Neural progenitor cell (in vitro differentiated cells): ENCODE measurements at regions not wholly inside any gene's neighbourhood (a gene's known extent, or its start where the extent isn't known, plus 50 kb on each side); places are given as distances from the start of the nearest gene placed in this dataset.

Experiments
- DNase-seq: peaks from one replicate; pipeline ENCODE4 v3.0.0-alpha.2; 2016; ENCODE audit warnings: low spot score
- H2AFZ ChIP-seq: fragments of 200-600 bp; sonication (generic); replicated peaks from 2 replicates; pipeline ENCODE4 v1.6.1; 2016; ENCODE audit warnings: antibody characterized with exemption
- H3F3A ChIP-seq: fragments of 200-600 bp; sonication (generic); 2 replicates; pipeline ENCODE4 v1.6.1; 2016; ENCODE audit warnings: antibody characterized with exemption, low read depth
- H3K27ac ChIP-seq: fragments of 200-600 bp; sonication (generic); 2 replicates; pipeline ENCODE4 v1.5.1; 2016; ENCODE audit warnings: mild to moderate bottlenecking
- H3K27me3 ChIP-seq: fragments of 200-600 bp; sonication (generic); 2 replicates; pipeline ENCODE4 v1.6.1; 2016; ENCODE audit warnings: mild to moderate bottlenecking, moderate library complexity
- H3K36me3 ChIP-seq: fragments of 200-600 bp; sonication (generic); 2 replicates; pipeline ENCODE4 v1.5.1; 2016
- H3K4me1 ChIP-seq: fragments of 200-600 bp; sonication (generic); 2 replicates; pipeline ENCODE4 v1.6.1; 2016; ENCODE audit warnings: mixed run types
- H3K4me2 ChIP-seq: fragments of 200-600 bp; sonication (generic); 2 replicates; pipeline ENCODE4 v1.6.1; 2016
- H3K4me3 ChIP-seq: fragments of 200-600 bp; sonication (generic); 2 replicates; pipeline ENCODE4 v1.5.1; 2016
- H3K79me2 ChIP-seq: fragments of 200-600 bp; sonication (generic); 2 replicates; pipeline ENCODE4 v1.6.1; 2016; ENCODE audit warnings: low read depth
- H3K9ac ChIP-seq: fragments of 200-600 bp; sonication (generic); 2 replicates; pipeline ENCODE4 v1.6.1; 2016
- H3K9me3 ChIP-seq: fragments of 200-600 bp; sonication (generic); 2 replicates; pipeline ENCODE4 v1.5.1; 2016; ENCODE audit warnings: low read depth
- H4K20me1 ChIP-seq: fragments of 200-600 bp; sonication (generic); 2 replicates; pipeline ENCODE4 v1.6.1; 2016; ENCODE audit warnings: low read depth
- H3K27ac Mint-ChIP-seq: 3 replicates; pipeline ENCODE4 v1.8.0; 2021; ENCODE audit warnings: mixed read lengths
- H3K27me3 Mint-ChIP-seq: 2 replicates; pipeline ENCODE4 v1.8.0; 2022; ENCODE audit warnings: low read depth, mild to moderate bottlenecking, inconsistent platforms, moderate library complexity, mixed read lengths; ENCODE audit not compliant: insufficient read depth
- H3K36me3 Mint-ChIP-seq: 3 replicates; pipeline ENCODE4 v1.8.0; 2021; ENCODE audit warnings: mixed read lengths
- H3K4me1 Mint-ChIP-seq: 3 replicates; pipeline ENCODE4 v1.8.0; 2021; ENCODE audit warnings: mixed read lengths
- H3K4me3 Mint-ChIP-seq: 3 replicates; pipeline ENCODE4 v1.8.0; 2021; ENCODE audit warnings: mild to moderate bottlenecking, moderate library complexity, mixed read lengths
- H3K9me3 Mint-ChIP-seq: 3 replicates; pipeline ENCODE4 v1.8.0; 2020; ENCODE audit warnings: mixed read lengths
- CTCF ChIP-seq: fragments of 200-600 bp; sonication (generic); IDR thresholded peaks from 2 replicates; pipeline ENCODE4 v1.5.1; 2017; ENCODE audit warnings: antibody characterized with exemption, mild to moderate bottlenecking
- EZH2 ChIP-seq: fragments of 200-600 bp; sonication (generic); IDR thresholded peaks from 2 replicates; pipeline ENCODE4 v1.6.1; 2017; ENCODE audit warnings: antibody characterized with exemption, mild to moderate bottlenecking, moderate library complexity
- EZH2phosphoT487 ChIP-seq: fragments of 200-600 bp; sonication (generic); IDR thresholded peaks from 2 replicates; pipeline ENCODE4 v1.6.1; 2017; ENCODE audit warnings: antibody characterized with exemption

GRCh38 chrX:134144231-134144630 is 92.8 kb upstream of the CCDC160 start:
- H3K9me3 Mint-ChIP-seq, result no peaks in the 10 kb centered on the region
- Histone ChIP-seq H3K79me2 (no peaks in the 10 kb centered on the region), H3K27ac (no peak overlapping the region), H3K4me3 (no peak overlapping the region), H2AFZ (no peak overlapping the region), H3F3A (no peaks in the 10 kb centered on the region), H3K36me3 (no peaks in the 10 kb centered on the region), H3K27me3 (no peaks in the 10 kb centered on the region), H3K9ac (no peak overlapping the region), H3K4me1 (no peaks in the 10 kb centered on the region), H4K20me1 (no peaks in the 10 kb centered on the region), H3K4me2 (no peak overlapping the region), H3K9me3 (no peaks in the 10 kb centered on the region)
- no peaks in the 10 kb centered on the region for H3K36me3 Mint-ChIP-seq
- no peak overlapping the region for H3K4me3 Mint-ChIP-seq
- peaks cover 3% of the 10 kb centered on the region for H3K4me1 Mint-ChIP-seq
- peak; percentile 23 for DNase-seq
- H3K27ac Mint-ChIP-seq, result no peak overlapping the region
- peak; percentile 56 for TF ChIP-seq CTCF
- no peak for TF ChIP-seq EZH2phosphoT487
- peaks cover 11% of the 10 kb centered on the region for H3K27me3 Mint-ChIP-seq

GRCh38 chrX:134146493-134146892 is 90.5 kb upstream of the CCDC160 start:
- H3K4me2 ChIP-seq, result no peak overlapping the region
- no peak overlapping the region for H3K27ac ChIP-seq
- no peaks in the 10 kb centered on the region for H3K27me3 ChIP-seq
- H3F3A ChIP-seq, result no peaks in the 10 kb centered on the region
- TF ChIP-seq CTCF, result no peak
- TF ChIP-seq EZH2phosphoT487, result no peak
- TF ChIP-seq EZH2, result no peak
- peaks cover 6% of the 10 kb centered on the region for H3K4me1 ChIP-seq
- H3K9me3 ChIP-seq, result no peaks in the 10 kb centered on the region
- DNase-seq, result no peak
- Mint-ChIP-seq H3K27ac (no peak overlapping the region), H3K9me3 (no peaks in the 10 kb centered on the region), H3K36me3 (no peaks in the 10 kb centered on the region), H3K4me3 (no peak overlapping the region), H3K27me3 (peaks cover 8% of the 10 kb centered on the region), H3K4me1 (peaks cover 19% of the 10 kb centered on the region)
- no peak overlapping the region for H2AFZ ChIP-seq
- H3K4me3 ChIP-seq, result no peak overlapping the region
- no peaks in the 10 kb centered on the region for H4K20me1 ChIP-seq
- no peak overlapping the region for H3K9ac ChIP-seq
- H3K36me3 ChIP-seq, result no peaks in the 10 kb centered on the region
- H3K79me2 ChIP-seq, result no peaks in the 10 kb centered on the region

GRCh38 chrX:134148172-134148692 is 88.8 kb upstream of the CCDC160 start:
- Histone ChIP-seq H3K36me3 (no peaks in the 10 kb centered on the region), H3K9me3 (no peaks in the 10 kb centered on the region), H3K4me2 (no peak overlapping the region), H3F3A (no peaks in the 10 kb centered on the region), H4K20me1 (no peaks in the 10 kb centered on the region), H3K27ac (no peak overlapping the region), H3K79me2 (no peaks in the 10 kb centered on the region), H3K9ac (no peak overlapping the region), H3K27me3 (no peaks in the 10 kb centered on the region), H2AFZ (no peak overlapping the region), H3K4me3 (no peak overlapping the region), H3K4me1 (peaks cover 6% of the 10 kb centered on the region)
- Mint-ChIP-seq H3K4me1 (peaks cover 27% of the 10 kb centered on the region), H3K36me3 (no peaks in the 10 kb centered on the region), H3K27me3 (peaks cover 7% of the 10 kb centered on the region), H3K27ac (no peak overlapping the region), H3K4me3 (no peak overlapping the region), H3K9me3 (no peaks in the 10 kb centered on the region)
- TF ChIP-seq EZH2phosphoT487 (no peak), EZH2 (no peak), CTCF (no peak)
- no peak for DNase-seq
